HEK293T (cell line): ENCODE measurements at regions not wholly inside any gene's neighbourhood (a gene's known extent, or its start where the extent isn't known, plus 50 kb on each side); places are given as distances from the start of the nearest gene placed in this dataset.

Source experiments
- FOXA1 ChIP-seq: fragments of 450-650 bp; IDR thresholded peaks from 2 replicates; pipeline ENCODE4 v1.6.1; 2016; ENCODE audit warnings: mild to moderate bottlenecking
- L3MBTL2 ChIP-seq: fragments of 450-650 bp; conservative IDR thresholded peaks from 2 replicates; pipeline ENCODE4 v1.6.1; 2016; ENCODE audit warnings: mild to moderate bottlenecking
- ZNF384 ChIP-seq: fragments of 450-650 bp; IDR thresholded peaks from 2 replicates; pipeline ENCODE4 v1.6.1; 2016

- TF ChIP-seq FOXA1 (no peak), L3MBTL2 (no peak), ZNF384 (no peak)
These were observed 260.6 kb upstream of the MAD2L1 start for GRCh38 chr4:120327276-120327675.
